Activated T-cell treated with anti-CD3 and anti-CD28 coated beads, Interleukin-2, amount 50 U/mL, for 72 hours (primary cell): ENCODE measurements at regions not wholly inside any gene's neighbourhood (a gene's known extent, or its start where the extent isn't known, plus 50 kb on each side); places are given as distances from the start of the nearest gene placed in this dataset.

Experiments used
- ATAC-seq, 2 donors: fragments of 150-1000 bp; cut with Tn5 transposase; replicated peaks in 1 of 2; 2 replicates each; pipeline ENCODE4 v1.10.0; 2021; ENCODE audit warnings: moderate library complexity in 2 of 2, mild to moderate bottlenecking in 1 of 2
- DNase-seq, 2 donors: peaks; one replicate each; pipeline ENCODE4 v3.0.0; 2021 to 2022; ENCODE audit warnings: mixed read lengths in 1 of 2
- H3K27ac Mint-ChIP-seq: one replicate; pipeline ENCODE4 v1.8.0; 2022; ENCODE audit warnings: mild to moderate bottlenecking, moderate library complexity, mixed read lengths
- H3K27me3 Mint-ChIP-seq: one replicate; pipeline ENCODE4 v1.8.0; 2022; ENCODE audit warnings: low read depth, mixed read lengths
- H3K36me3 Mint-ChIP-seq, 2 donors: one replicate each; pipeline ENCODE4 v1.8.0; 2022; ENCODE audit warnings: mixed read lengths in 2 of 2, mild to moderate bottlenecking in 1 of 2; ENCODE audit not compliant: insufficient read depth in 2 of 2
- H3K4me1 Mint-ChIP-seq: one replicate; pipeline ENCODE4 v1.8.0; 2022; ENCODE audit warnings: low read depth, mixed read lengths
- H3K4me3 Mint-ChIP-seq, 2 donors: one replicate each; pipeline ENCODE4 v1.8.0; 2022; ENCODE audit warnings: mild to moderate bottlenecking in 2 of 2, mixed read lengths in 2 of 2, moderate library complexity in 2 of 2
- H3K9me3 Mint-ChIP-seq, 2 donors: one replicate each; pipeline ENCODE4 v1.8.0; 2022; ENCODE audit warnings: mixed read lengths in 2 of 2

DNA sequence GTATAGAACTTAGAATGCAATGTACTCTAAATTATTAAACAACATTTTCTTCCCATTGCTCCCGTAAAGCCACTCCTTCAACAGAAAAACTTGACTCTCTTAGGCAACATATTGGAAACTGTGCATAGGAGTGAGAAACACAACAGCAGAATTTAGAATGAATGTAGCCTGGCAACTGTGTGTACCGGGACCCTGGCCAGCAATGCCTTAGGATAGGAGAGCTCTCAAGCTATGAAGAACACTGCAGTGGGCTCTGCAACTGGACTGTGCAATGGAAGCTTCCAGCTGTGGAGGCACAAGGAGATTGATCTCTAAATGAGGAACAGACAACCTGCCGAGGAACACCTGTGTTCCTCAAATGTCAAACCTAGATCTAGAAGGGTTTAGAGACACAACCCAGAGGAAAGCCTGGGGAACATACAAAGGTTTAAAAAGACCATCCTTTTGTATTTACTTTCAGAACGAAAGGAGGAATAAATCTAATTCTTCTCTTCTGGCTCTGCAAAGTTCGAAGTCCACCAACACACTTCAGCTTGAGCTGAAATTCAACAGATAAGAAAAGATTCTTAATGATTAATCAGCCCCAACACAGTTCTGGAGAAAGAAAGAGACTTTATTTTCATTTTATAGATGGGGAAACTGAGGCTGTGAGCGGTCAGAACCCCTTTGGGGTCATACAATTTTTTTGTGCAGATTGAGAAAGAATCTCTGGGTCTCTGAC lies 51.5 kb upstream of the ARL15 start:
- Mint-ChIP-seq H3K27ac (no peak overlapping the region), H3K4me3 (no peak overlapping the region), H3K27me3 (peaks cover 20% of the 10 kb centered on the region), H3K9me3 (no peaks in the 10 kb centered on the region), H3K36me3 (no peaks in the 10 kb centered on the region), H3K4me1 (no peaks in the 10 kb centered on the region)
- ATAC-seq, result no peak
- no peak for DNase-seq

DNA sequence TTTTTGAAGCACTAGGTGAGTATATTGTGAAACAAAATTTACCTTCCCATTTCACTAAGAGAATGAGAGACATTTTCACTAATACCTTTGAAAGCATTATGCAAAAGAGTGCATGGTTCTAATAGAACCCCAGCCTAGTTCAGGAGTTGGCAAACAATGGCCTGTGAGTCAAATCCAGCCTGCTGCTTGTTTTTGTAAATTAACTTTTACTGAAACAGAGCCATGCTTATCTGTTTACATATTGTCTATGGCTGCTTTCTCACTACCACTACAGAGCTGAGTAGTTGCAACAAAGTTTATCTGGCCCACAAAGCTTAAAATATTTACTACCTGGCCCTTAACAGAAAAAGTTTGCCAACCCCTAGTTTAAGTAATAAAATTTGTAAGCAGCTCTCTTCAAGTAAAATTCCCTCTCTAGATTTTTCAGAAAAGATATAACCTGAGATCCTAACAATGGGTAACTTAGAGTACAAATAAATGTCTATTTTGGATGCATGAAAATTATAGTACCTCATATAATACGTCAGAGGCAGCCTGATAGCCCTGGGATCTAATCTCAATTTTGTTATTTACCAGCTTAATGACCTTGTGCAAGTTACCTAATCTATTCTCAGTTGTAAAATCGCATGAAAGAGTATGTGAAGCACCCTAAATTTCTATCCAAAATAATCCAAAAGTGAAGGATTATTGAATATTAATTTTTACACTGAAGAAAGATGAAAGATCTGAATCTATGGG lies 50.7 kb upstream of the ARL15 start:
- DNase-seq, result no peak
- Mint-ChIP-seq H3K9me3 (no peaks in the 10 kb centered on the region), H3K36me3 (no peaks in the 10 kb centered on the region), H3K4me3 (no peak overlapping the region), H3K27ac (no peak overlapping the region), H3K4me1 (no peaks in the 10 kb centered on the region), H3K27me3 (peaks cover 20% of the 10 kb centered on the region)
- ATAC-seq, result no peak
